ENCODE measurements at regions not wholly inside any gene's neighbourhood (a gene's known extent, or its start where the extent isn't known, plus 50 kb on each side); places are given as distances from the start of the nearest gene placed in this dataset.

- TF ChIP-seq, protein P1, sequence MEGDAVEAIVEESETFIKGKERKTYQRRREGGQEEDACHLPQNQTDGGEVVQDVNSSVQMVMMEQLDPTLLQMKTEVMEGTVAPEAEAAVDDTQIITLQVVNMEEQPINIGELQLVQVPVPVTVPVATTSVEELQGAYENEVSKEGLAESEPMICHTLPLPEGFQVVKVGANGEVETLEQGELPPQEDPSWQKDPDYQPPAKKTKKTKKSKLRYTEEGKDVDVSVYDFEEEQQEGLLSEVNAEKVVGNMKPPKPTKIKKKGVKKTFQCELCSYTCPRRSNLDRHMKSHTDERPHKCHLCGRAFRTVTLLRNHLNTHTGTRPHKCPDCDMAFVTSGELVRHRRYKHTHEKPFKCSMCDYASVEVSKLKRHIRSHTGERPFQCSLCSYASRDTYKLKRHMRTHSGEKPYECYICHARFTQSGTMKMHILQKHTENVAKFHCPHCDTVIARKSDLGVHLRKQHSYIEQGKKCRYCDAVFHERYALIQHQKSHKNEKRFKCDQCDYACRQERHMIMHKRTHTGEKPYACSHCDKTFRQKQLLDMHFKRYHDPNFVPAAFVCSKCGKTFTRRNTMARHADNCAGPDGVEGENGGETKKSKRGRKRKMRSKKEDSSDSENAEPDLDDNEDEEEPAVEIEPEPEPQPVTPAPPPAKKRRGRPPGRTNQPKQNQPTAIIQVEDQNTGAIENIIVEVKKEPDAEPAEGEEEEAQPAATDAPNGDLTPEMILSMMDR (IDR thresholded peaks at IDR 0.05 in 4 of 5, conservative IDR thresholded peaks at IDR 0.05 in 1 of 5): no peak
- no peak for TF ChIP-seq POLR2A (IDR thresholded peaks at IDR 0.05)
Observed at GRCh38 chr14:104399432-104400155, 180.0 kb upstream of the C14orf180 start.
